Neural cell (in vitro differentiated cells): ENCODE measurements at regions not wholly inside any gene's neighbourhood (a gene's known extent, or its start where the extent isn't known, plus 50 kb on each side); places are given as distances from the start of the nearest gene placed in this dataset.

Source experiments
- H2AFZ ChIP-seq: fragments of 200-600, 300-800 bp; sonication (generic), shearing (Covaris generic); 2 replicates; pipeline ENCODE4 v1.6.0; 2014; ENCODE audit warnings: low read depth, mild to moderate bottlenecking, antibody characterized with exemption, low read length, moderate library complexity
- H3F3A ChIP-seq: fragments of 200-600 bp; shearing (Covaris generic); 2 replicates; pipeline ENCODE4 v1.6.1; 2016; ENCODE audit warnings: mild to moderate bottlenecking, moderate library complexity, mixed read lengths, antibody characterized with exemption, low read length; ENCODE audit not compliant: insufficient read depth, poor library complexity, severe bottlenecking
- H3K27ac ChIP-seq: fragments of 200-600, 300-800 bp; sonication (generic), shearing (Covaris generic); 2 replicates; pipeline ENCODE4 v1.5.1; 2014; ENCODE audit warnings: mild to moderate bottlenecking, low read length, moderate library complexity
- H3K27me3 ChIP-seq: fragments of 300-800, 200-600 bp; sonication (generic), shearing (Covaris generic); 2 replicates; pipeline ENCODE4 v1.6.0; 2014; ENCODE audit warnings: mild to moderate bottlenecking, low read depth, low read length, moderate library complexity; ENCODE audit not compliant: insufficient read depth
- H3K36me3 ChIP-seq: fragments of 300-800, 200-600 bp; sonication (generic), shearing (Covaris generic); 2 replicates; pipeline ENCODE4 v1.5.1; 2014; ENCODE audit warnings: mild to moderate bottlenecking, antibody characterized with exemption, low read length, moderate library complexity; ENCODE audit not compliant: insufficient read depth
- H3K4me2 ChIP-seq: fragments of 300-800, 200-600 bp; sonication (generic), shearing (Covaris generic); 2 replicates; pipeline ENCODE4 v1.6.0; 2014; ENCODE audit warnings: mild to moderate bottlenecking, low read length
- H3K4me3 ChIP-seq: fragments of 300-800, 200-600 bp; sonication (generic), shearing (Covaris generic); 2 replicates; pipeline ENCODE4 v1.5.1; 2014; ENCODE audit warnings: mild to moderate bottlenecking, low read length, moderate library complexity
- H3K79me2 ChIP-seq: fragments of 200-600 bp; shearing (Covaris generic); replicated peaks from 2 replicates; pipeline ENCODE4 v1.6.0; 2014; ENCODE audit warnings: mild to moderate bottlenecking, low read length, moderate library complexity; ENCODE audit not compliant: insufficient read depth
- H3K9ac ChIP-seq: fragments of 300-800, 200-600 bp; sonication (generic), shearing (Covaris generic); 2 replicates; pipeline ENCODE4 v1.6.1; 2016; ENCODE audit warnings: mild to moderate bottlenecking, low read length, mixed read lengths
- H3K9me2 ChIP-seq: fragments of 200-600 bp; shearing (Covaris generic); 2 replicates; pipeline ENCODE4 v1.6.1; 2016; ENCODE audit warnings: mild to moderate bottlenecking, low read length, mixed read lengths; ENCODE audit not compliant: insufficient read depth
- H3K9me3 ChIP-seq: fragments of 200-600, 300-800 bp; sonication (generic), shearing (Covaris generic); 2 replicates; pipeline ENCODE4 v1.6.1; 2016; ENCODE audit warnings: mild to moderate bottlenecking, mixed run types, low read length, moderate library complexity, mixed read lengths
- H4K20me1 ChIP-seq: fragments of 200-600 bp; shearing (Covaris generic); 2 replicates; pipeline ENCODE4 v1.6.1; 2016; ENCODE audit warnings: mild to moderate bottlenecking, mixed run types; ENCODE audit not compliant: insufficient read depth
- EP300 ChIP-seq: fragments of 450-650 bp; conservative IDR thresholded peaks from 2 replicates; pipeline ENCODE4 v1.6.1; 2014; ENCODE audit warnings: antibody characterized with exemption, mild to moderate bottlenecking, moderate library complexity; ENCODE audit not compliant: poor library complexity, severe bottlenecking
- EZH2 ChIP-seq: fragments of 200-600, 300-800 bp; shearing (Covaris generic), sonication (generic); IDR thresholded peaks from 2 replicates; pipeline ENCODE4 v1.6.1; 2014; ENCODE audit warnings: antibody characterized with exemption, low read length, borderline replicate concordance, mild to moderate bottlenecking; ENCODE audit not compliant: insufficient read depth, poor library complexity, severe bottlenecking
- MXI1 ChIP-seq: fragments of 450-650 bp; conservative IDR thresholded peaks from 2 replicates; pipeline ENCODE4 v1.6.1; 2014; ENCODE audit warnings: antibody characterized with exemption, mild to moderate bottlenecking; ENCODE audit not compliant: poor library complexity, severe bottlenecking
- POLR2AphosphoS5 ChIP-seq: IDR thresholded peaks from 2 replicates; pipeline ENCODE4 v1.6.1; 2012
- RAD21 ChIP-seq: fragments of 450-650 bp; conservative IDR thresholded peaks from 2 replicates; pipeline ENCODE4 v1.6.1; 2014; ENCODE audit warnings: antibody characterized with exemption, mild to moderate bottlenecking, moderate library complexity
- REST ChIP-seq: IDR thresholded peaks from 2 replicates; pipeline ENCODE4 v1.6.1; 2012; ENCODE audit warnings: borderline replicate concordance
- SMC3 ChIP-seq: fragments of 450-650 bp; conservative IDR thresholded peaks from 2 replicates; pipeline ENCODE4 v1.6.1; 2014; ENCODE audit warnings: antibody characterized with exemption, mild to moderate bottlenecking, moderate library complexity; ENCODE audit not compliant: poor library complexity
- TAF1 ChIP-seq: IDR thresholded peaks from 2 replicates; pipeline ENCODE4 v1.6.1; 2012; ENCODE audit warnings: low read depth
- TF ChIP-seq, protein P1 (sequence below): fragments of 450-650 bp; IDR thresholded peaks from 2 replicates; pipeline ENCODE4 v1.5.1; 2014; ENCODE audit warnings: antibody characterized with exemption, mild to moderate bottlenecking, moderate library complexity; ENCODE audit not compliant: poor library complexity, severe bottlenecking

DNA sequence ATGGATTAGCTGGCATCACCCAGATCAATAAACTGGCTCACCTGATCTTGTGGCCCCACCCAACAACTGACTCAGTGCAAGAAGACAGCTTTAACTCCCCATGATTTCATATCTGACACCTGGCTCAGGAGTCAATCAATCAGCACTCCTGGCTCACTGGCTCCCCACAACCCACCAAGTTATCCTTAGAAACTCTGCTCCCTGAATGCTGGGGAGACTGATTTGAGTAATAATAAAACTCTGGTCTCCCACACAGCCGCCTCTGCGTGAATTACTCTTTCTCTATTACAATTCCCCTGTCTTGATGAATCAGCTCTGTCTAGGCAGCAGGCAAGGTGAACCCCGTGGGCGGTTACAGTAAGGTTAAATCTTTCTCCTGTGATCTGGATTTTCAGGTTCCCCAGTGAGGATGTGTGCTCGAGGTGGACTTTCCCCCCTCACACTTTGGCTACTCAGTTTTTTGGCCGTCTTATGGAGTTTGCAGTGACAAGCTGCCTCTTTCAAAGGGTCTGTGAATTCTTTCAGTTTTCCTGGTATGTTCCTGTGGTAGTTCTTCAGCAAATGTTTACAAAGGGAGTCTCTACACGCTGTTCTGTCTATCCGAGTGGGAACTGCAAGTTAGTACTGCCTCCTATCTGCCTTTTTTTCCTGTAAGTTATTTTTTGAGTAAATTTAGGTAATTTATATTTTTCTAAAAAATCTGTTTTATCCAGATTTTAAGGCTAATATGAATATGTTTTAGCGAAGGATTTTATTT lies 500.2 kb upstream of the NUDT12 start:
- no peak overlapping the region for H3K4me2 ChIP-seq
- no peak overlapping the region for H3K4me3 ChIP-seq
- no peak overlapping the region for H3K27ac ChIP-seq
- H2AFZ ChIP-seq, result no peak overlapping the region
- H3F3A ChIP-seq, result no peaks in the 10 kb centered on the region
- no peaks in the 10 kb centered on the region for H3K79me2 ChIP-seq
- no peaks in the 10 kb centered on the region for H3K9me3 ChIP-seq
- no peaks in the 10 kb centered on the region for H3K9me2 ChIP-seq
- no peaks in the 10 kb centered on the region for H3K27me3 ChIP-seq
- H3K36me3 ChIP-seq, result no peaks in the 10 kb centered on the region
- H3K9ac ChIP-seq, result no peak overlapping the region
- no peaks in the 10 kb centered on the region for H4K20me1 ChIP-seq
- TF ChIP-seq EP300 (no peak), MXI1 (no peak), POLR2AphosphoS5 (no peak)
- TF ChIP-seq, protein P1, sequence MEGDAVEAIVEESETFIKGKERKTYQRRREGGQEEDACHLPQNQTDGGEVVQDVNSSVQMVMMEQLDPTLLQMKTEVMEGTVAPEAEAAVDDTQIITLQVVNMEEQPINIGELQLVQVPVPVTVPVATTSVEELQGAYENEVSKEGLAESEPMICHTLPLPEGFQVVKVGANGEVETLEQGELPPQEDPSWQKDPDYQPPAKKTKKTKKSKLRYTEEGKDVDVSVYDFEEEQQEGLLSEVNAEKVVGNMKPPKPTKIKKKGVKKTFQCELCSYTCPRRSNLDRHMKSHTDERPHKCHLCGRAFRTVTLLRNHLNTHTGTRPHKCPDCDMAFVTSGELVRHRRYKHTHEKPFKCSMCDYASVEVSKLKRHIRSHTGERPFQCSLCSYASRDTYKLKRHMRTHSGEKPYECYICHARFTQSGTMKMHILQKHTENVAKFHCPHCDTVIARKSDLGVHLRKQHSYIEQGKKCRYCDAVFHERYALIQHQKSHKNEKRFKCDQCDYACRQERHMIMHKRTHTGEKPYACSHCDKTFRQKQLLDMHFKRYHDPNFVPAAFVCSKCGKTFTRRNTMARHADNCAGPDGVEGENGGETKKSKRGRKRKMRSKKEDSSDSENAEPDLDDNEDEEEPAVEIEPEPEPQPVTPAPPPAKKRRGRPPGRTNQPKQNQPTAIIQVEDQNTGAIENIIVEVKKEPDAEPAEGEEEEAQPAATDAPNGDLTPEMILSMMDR, result no peak

DNA sequence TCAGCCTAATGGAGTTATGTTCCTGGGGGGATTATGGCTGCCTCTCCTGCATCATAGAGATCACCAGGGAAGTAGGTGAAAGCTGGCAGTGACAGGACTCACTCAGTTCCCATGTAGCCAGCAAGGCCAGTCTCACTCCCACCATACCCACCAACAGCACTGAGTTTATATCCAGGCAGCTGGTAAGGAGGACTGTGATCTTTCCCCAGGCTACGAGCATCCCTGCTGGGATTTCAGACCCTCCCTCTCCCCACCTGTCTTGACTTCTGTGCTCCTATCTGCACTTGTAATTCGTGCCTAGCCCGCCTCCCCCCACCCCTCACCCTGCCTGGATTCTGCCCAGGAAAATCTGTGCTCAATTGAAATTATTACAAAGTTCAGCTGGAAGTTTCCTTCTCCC lies 499.1 kb upstream of the NUDT12 start:
- no peaks in the 10 kb centered on the region for H3K36me3 ChIP-seq

More for the DNA sequence above, 499.1 kb upstream of the NUDT12 start:
- Histone ChIP-seq H3F3A (no peaks in the 10 kb centered on the region), H3K4me3 (no peak overlapping the region), H3K27ac (no peak overlapping the region), H3K79me2 (no peaks in the 10 kb centered on the region), H3K4me2 (no peak overlapping the region), H3K9ac (no peak overlapping the region), H2AFZ (no peak overlapping the region), H3K27me3 (no peaks in the 10 kb centered on the region), H3K9me3 (no peaks in the 10 kb centered on the region), H3K9me2 (no peaks in the 10 kb centered on the region), H4K20me1 (no peaks in the 10 kb centered on the region)
- TF ChIP-seq EZH2 (no peak), TAF1 (no peak), EP300 (no peak), RAD21 (no peak), MXI1 (no peak), POLR2AphosphoS5 (no peak), REST (no peak), SMC3 (no peak)
- TF ChIP-seq, protein P1, result no peak
